IMR-90 (cell line): ENCODE measurements at regions not wholly inside any gene's neighbourhood (a gene's known extent, or its start where the extent isn't known, plus 50 kb on each side); places are given as distances from the start of the nearest gene placed in this dataset.

Experiments used
- ATAC-seq: fragments of 200-7000 bp; cut with Tn5 transposase; 2 replicates; pipeline ENCODE4 v1.9.1; 2020; ENCODE audit warnings: low read depth, mild to moderate bottlenecking, moderate library complexity
- BruUV-seq: library from RNA; stranded (reverse); fragments of 400-500 nt; replicated peaks from 2 replicates; lab custom pipeline; 2021; lab: Mats Ljungman, UMichigan
- CTCF ChIA-PET: fragments of 300-600 bp; formaldehyde crosslinking; extraction: SDS; loops from one replicate; lab custom pipeline; 2021; ENCODE audit warnings: antibody characterized with exemption; lab: Yijun Ruan, JAX
- POLR2A ChIA-PET: fragments of 300-600 bp; sonication (Branson Sonifier 250); formaldehyde crosslinking; loops from one replicate; lab custom pipeline; 2022; ENCODE audit warnings: antibody characterized with exemption; ENCODE audit not compliant: unreplicated experiment; lab: Charles Lee
- DNase-seq: peaks from one replicate; pipeline ENCODE4 v3.0.0; 2013
- H2AFZ ChIP-seq: replicated peaks from 2 replicates; pipeline ENCODE3; 2013; ENCODE audit warnings: low read length, mild to moderate bottlenecking; ENCODE audit not compliant: poor library complexity
- H2AK5ac ChIP-seq: 2 replicates; pipeline ENCODE4 v1.6.1; 2013; ENCODE audit warnings: low read depth, low read length, inconsistent platforms
- H2AK9ac ChIP-seq: replicated peaks from 2 replicates; pipeline ENCODE3; 2013; ENCODE audit warnings: mild to moderate bottlenecking, low read depth, low read length, moderate library complexity; ENCODE audit not compliant: poor library complexity
- H2BK120ac ChIP-seq: 2 replicates; pipeline ENCODE4 v1.6.1; 2013; ENCODE audit warnings: low read depth, low read length, inconsistent platforms
- H2BK15ac ChIP-seq: 3 replicates; pipeline ENCODE4 v1.6.1; 2013; ENCODE audit warnings: low read depth, low read length, inconsistent platforms
- H2BK20ac ChIP-seq: 2 replicates; pipeline ENCODE4 v1.6.1; 2013; ENCODE audit warnings: low read depth, mild to moderate bottlenecking, inconsistent platforms, low read length, moderate library complexity
- H2BK5ac ChIP-seq: 2 replicates; pipeline ENCODE4 v1.6.1; 2013; ENCODE audit warnings: mild to moderate bottlenecking, low read depth, low read length, inconsistent platforms; ENCODE audit not compliant: poor library complexity, severe bottlenecking
- H3K14ac ChIP-seq: replicated peaks from 2 replicates; pipeline ENCODE4 v1.6.1; 2013; ENCODE audit warnings: low read depth, low read length, inconsistent platforms
- H3K18ac ChIP-seq: 2 replicates; pipeline ENCODE4 v1.6.1; 2013; ENCODE audit warnings: low read depth, low read length, control low read depth
- H3K23ac ChIP-seq: 2 replicates; pipeline ENCODE4 v1.6.1; 2013; ENCODE audit warnings: low read depth, low read length, inconsistent platforms
- H3K27ac ChIP-seq: 2 replicates; pipeline ENCODE4 v1.5.1; 2013; ENCODE audit warnings: mild to moderate bottlenecking, control low read depth, low read length; ENCODE audit not compliant: insufficient read depth
- H3K27me3 ChIP-seq: 2 replicates; pipeline ENCODE4 v1.6.1; 2013; ENCODE audit warnings: low read length; ENCODE audit not compliant: control insufficient read depth, insufficient read depth
- H3K36me3 ChIP-seq: 2 replicates; pipeline ENCODE4 v1.6.1; 2013; ENCODE audit warnings: low read length, mixed read lengths; ENCODE audit not compliant: control insufficient read depth, insufficient read depth
- H3K4ac ChIP-seq: 2 replicates; pipeline ENCODE4 v1.6.1; 2013; ENCODE audit warnings: low read depth, low read length, inconsistent platforms
- H3K4me1 ChIP-seq: 2 replicates; pipeline ENCODE4 v1.6.1; 2013; ENCODE audit warnings: low read length, mixed read lengths; ENCODE audit not compliant: control insufficient read depth, insufficient read depth
- H3K4me2 ChIP-seq: 2 replicates; pipeline ENCODE4 v1.6.1; 2013; ENCODE audit warnings: low read depth, mild to moderate bottlenecking, control low read depth, low read length, moderate library complexity
- H3K4me3 ChIP-seq: 2 replicates; pipeline ENCODE4 v1.5.1; 2013; ENCODE audit warnings: low read depth, mild to moderate bottlenecking, control low read depth, low read length, moderate library complexity; ENCODE audit not compliant: insufficient read depth
- H3K56ac ChIP-seq: 2 replicates; pipeline ENCODE4 v1.6.1; 2013; ENCODE audit warnings: low read length, inconsistent platforms; ENCODE audit not compliant: insufficient read depth; ENCODE audit errors: extremely low read depth
- H3K79me1 ChIP-seq, 2 experiments: 2 replicates each; pipeline ENCODE4 v1.6.1; 2013; ENCODE audit warnings: low read length in 2 of 2, inconsistent platforms in 1 of 2, low read depth in 1 of 2
- H3K9ac ChIP-seq: 2 replicates; pipeline ENCODE4 v1.6.1; 2013; ENCODE audit warnings: low read depth, low read length, control low read depth
- H3K9me1 ChIP-seq: 2 replicates; pipeline ENCODE4 v1.6.1; 2013; ENCODE audit warnings: low read length, inconsistent platforms; ENCODE audit not compliant: insufficient read depth
- H3K9me3 ChIP-seq: 2 replicates; pipeline ENCODE4 v1.6.1; 2013; ENCODE audit warnings: low read length; ENCODE audit not compliant: control insufficient read depth, insufficient read depth
- H4K20me1 ChIP-seq: 2 replicates; pipeline ENCODE4 v1.6.1; 2013; ENCODE audit warnings: low read length, inconsistent platforms; ENCODE audit not compliant: insufficient read depth
- H4K5ac ChIP-seq: 2 replicates; pipeline ENCODE4 v1.6.1; 2013; ENCODE audit warnings: mild to moderate bottlenecking, low read depth, low read length, control low read depth
- H4K8ac ChIP-seq, 2 experiments: 2 replicates each; pipeline ENCODE4 v1.6.1; 2013; ENCODE audit warnings: low read depth in 2 of 2, low read length in 2 of 2, control low read depth in 1 of 2, inconsistent platforms in 1 of 2
- H4K91ac ChIP-seq: 2 replicates; pipeline ENCODE4 v1.6.1; 2013; ENCODE audit warnings: low read depth, low read length, inconsistent platforms; ENCODE audit not compliant: insufficient read depth
- CEBPB ChIP-seq: IDR thresholded peaks from 2 replicates; pipeline ENCODE4 v1.6.1; 2012; ENCODE audit warnings: low read depth, low read length, improper control_type of control experiment
- FOS ChIP-seq: fragments of 150-350 bp; IDR thresholded peaks from 2 replicates; pipeline ENCODE4 v1.6.1; 2016; ENCODE audit warnings: low read depth, low read length
- MAFK ChIP-seq: IDR thresholded peaks from 2 replicates; pipeline ENCODE4 v1.6.1; 2012; ENCODE audit warnings: low read depth, low read length, improper control_type of control experiment
- MAZ ChIP-seq: IDR thresholded peaks from 2 replicates; pipeline ENCODE4 v1.6.1; 2012; ENCODE audit warnings: low read depth, mild to moderate bottlenecking, low read length, improper control_type of control experiment, moderate library complexity, borderline replicate concordance
- NFE2L2 ChIP-seq: fragments of 150-350 bp; IDR thresholded peaks from 2 replicates; pipeline ENCODE4 v1.6.1; 2016; ENCODE audit warnings: low read depth, mild to moderate bottlenecking, low read length
- POLR2A ChIP-seq: IDR thresholded peaks from 2 replicates; pipeline ENCODE4 v1.6.1; 2012; ENCODE audit warnings: mild to moderate bottlenecking, low read depth, low read length
- RAD21 ChIP-seq: IDR thresholded peaks from 2 replicates; pipeline ENCODE4 v1.6.1; 2012; ENCODE audit warnings: low read length, improper control_type of control experiment
- RCOR1 ChIP-seq: IDR thresholded peaks from 2 replicates; pipeline ENCODE4 v1.6.1; 2012; ENCODE audit warnings: mild to moderate bottlenecking, low read length, improper control_type of control experiment; ENCODE audit not compliant: insufficient replicate concordance
- RFX5 ChIP-seq: IDR thresholded peaks from 2 replicates; pipeline ENCODE4 v1.8.0; 2012; ENCODE audit warnings: low read depth, mild to moderate bottlenecking, low read length, moderate library complexity
- SMC3 ChIP-seq: fragments of 150-350 bp; IDR thresholded peaks from 2 replicates; pipeline ENCODE4 v1.6.1; 2016; ENCODE audit warnings: low read depth, mild to moderate bottlenecking, antibody characterized with exemption, low read length, moderate library complexity
- WGBS, 2 experiments: methylation state at CpG; one replicate each; pipeline versions ENCODE4 v1.1.5 to v1.1.7; 2013; ENCODE audit warnings: missing lambda C conversion rate in 2 of 2; ENCODE audit not compliant: insufficient read length in 1 of 2; ENCODE audit errors: extremely low coverage in 2 of 2; 5-methylcytosine and 5-hydroxymethylcytosine counted together
- dilution Hi-C: fragments of 300-500 bp; cut with HindIII; formaldehyde crosslinking; loops from one replicate; pipeline ENCODE4 v1.14.3; 2018; ENCODE audit warnings: low sequenced_read_pairs; ENCODE audit not compliant: unreplicated experiment
- in situ Hi-C: fragments of 300-500 bp; cut with MboI; formaldehyde crosslinking; loops from 3 replicates; pipeline ENCODE4 v1.14.3; 2019; ENCODE audit warnings: low sequenced_read_pairs, inconsistent platforms, mixed read lengths
- intact Hi-C: fragments of 100-400 bp; cut with micrococcal nuclease; formaldehyde crosslinking; loops from 2 replicates; pipeline ENCODE4 v1.10.0; 2022
- TF ChIP-seq, protein P1 (sequence below): fragments of 150-350 bp; IDR thresholded peaks from 2 replicates; pipeline ENCODE4 v1.6.1; 2017; ENCODE audit warnings: mild to moderate bottlenecking, antibody characterized with exemption, low read length, low read depth
- TF ChIP-seq, protein P2 (sequence below): conservative IDR thresholded peaks from 2 replicates; pipeline ENCODE4 v1.5.1; 2012; ENCODE audit warnings: mild to moderate bottlenecking, low read depth, low read length, improper control_type of control experiment
- TF ChIP-seq, protein P3 (sequence below): fragments of 150-350 bp; IDR thresholded peaks from 2 replicates; pipeline ENCODE4 v1.6.1; 2016; ENCODE audit warnings: low read depth, mild to moderate bottlenecking, low read length, moderate library complexity, borderline replicate concordance

DNA sequence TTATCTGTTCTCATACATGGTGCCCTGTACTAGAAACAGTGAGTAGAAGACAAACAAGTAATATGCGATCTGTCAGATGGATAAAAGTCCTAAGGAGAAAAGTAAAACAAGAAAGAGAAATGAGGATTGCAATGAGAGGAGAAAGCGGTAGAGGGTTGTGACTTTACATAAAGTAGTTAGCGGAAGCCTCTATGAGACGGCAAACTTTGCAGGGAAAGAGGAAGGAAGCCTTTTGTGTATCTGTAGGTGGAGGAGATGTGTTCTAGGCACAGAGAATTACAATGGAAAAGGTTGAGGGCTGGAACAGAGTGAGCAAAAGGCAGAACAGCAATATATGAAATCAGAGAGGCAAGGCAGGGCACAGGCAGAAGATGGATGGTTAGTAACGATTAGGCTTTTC is 150.4 kb upstream of the SEMA3E start:
- no peak overlapping the region for H2AK9ac ChIP-seq
- no peak for DNase-seq
- no peak for TF ChIP-seq NFE2L2
- TF ChIP-seq FOS: no peak
- no peak for TF ChIP-seq MAFK
- TF ChIP-seq, protein P1, sequence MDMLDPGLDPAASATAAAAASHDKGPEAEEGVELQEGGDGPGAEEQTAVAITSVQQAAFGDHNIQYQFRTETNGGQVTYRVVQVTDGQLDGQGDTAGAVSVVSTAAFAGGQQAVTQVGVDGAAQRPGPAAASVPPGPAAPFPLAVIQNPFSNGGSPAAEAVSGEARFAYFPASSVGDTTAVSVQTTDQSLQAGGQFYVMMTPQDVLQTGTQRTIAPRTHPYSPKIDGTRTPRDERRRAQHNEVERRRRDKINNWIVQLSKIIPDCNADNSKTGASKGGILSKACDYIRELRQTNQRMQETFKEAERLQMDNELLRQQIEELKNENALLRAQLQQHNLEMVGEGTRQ: no peak
- no peak for TF ChIP-seq POLR2A
- no peak for TF ChIP-seq CEBPB
- no peak for TF ChIP-seq RAD21
- no peak for TF ChIP-seq RFX5
- TF ChIP-seq, protein P2, sequence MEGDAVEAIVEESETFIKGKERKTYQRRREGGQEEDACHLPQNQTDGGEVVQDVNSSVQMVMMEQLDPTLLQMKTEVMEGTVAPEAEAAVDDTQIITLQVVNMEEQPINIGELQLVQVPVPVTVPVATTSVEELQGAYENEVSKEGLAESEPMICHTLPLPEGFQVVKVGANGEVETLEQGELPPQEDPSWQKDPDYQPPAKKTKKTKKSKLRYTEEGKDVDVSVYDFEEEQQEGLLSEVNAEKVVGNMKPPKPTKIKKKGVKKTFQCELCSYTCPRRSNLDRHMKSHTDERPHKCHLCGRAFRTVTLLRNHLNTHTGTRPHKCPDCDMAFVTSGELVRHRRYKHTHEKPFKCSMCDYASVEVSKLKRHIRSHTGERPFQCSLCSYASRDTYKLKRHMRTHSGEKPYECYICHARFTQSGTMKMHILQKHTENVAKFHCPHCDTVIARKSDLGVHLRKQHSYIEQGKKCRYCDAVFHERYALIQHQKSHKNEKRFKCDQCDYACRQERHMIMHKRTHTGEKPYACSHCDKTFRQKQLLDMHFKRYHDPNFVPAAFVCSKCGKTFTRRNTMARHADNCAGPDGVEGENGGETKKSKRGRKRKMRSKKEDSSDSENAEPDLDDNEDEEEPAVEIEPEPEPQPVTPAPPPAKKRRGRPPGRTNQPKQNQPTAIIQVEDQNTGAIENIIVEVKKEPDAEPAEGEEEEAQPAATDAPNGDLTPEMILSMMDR: no peak
- no peak for TF ChIP-seq MAZ
- no peak for TF ChIP-seq RCOR1
- TF ChIP-seq, protein P3, sequence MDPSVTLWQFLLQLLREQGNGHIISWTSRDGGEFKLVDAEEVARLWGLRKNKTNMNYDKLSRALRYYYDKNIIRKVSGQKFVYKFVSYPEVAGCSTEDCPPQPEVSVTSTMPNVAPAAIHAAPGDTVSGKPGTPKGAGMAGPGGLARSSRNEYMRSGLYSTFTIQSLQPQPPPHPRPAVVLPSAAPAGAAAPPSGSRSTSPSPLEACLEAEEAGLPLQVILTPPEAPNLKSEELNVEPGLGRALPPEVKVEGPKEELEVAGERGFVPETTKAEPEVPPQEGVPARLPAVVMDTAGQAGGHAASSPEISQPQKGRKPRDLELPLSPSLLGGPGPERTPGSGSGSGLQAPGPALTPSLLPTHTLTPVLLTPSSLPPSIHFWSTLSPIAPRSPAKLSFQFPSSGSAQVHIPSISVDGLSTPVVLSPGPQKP: no peak
- no peak for TF ChIP-seq SMC3
- no peak overlapping the region for H2BK5ac ChIP-seq
- no peak overlapping the region for H2AFZ ChIP-seq
- no peak overlapping the region for H3K18ac ChIP-seq
- H3K79me1 ChIP-seq: no peaks in the 10 kb centered on the region
- H3K14ac ChIP-seq: no peak overlapping the region
- H2BK15ac ChIP-seq: no peak overlapping the region
- H3K9ac ChIP-seq: no peak overlapping the region
- no peak overlapping the region for H3K27ac ChIP-seq
- no peaks in the 10 kb centered on the region for H4K20me1 ChIP-seq
- H3K9me1 ChIP-seq: no peaks in the 10 kb centered on the region
- H2AK5ac ChIP-seq: no peak overlapping the region
- H2BK20ac ChIP-seq: no peak overlapping the region
- no peak overlapping the region for H4K5ac ChIP-seq
- in situ Hi-C loops (no loop called here), intact Hi-C loops (no loop called here), dilution Hi-C loops (no loop called here)
- no peak for ATAC-seq
- H3K4me1 ChIP-seq: no peaks in the 10 kb centered on the region
- ChIA-PET POLR2A (no interaction called here), CTCF (no interaction called here)
- H3K27me3 ChIP-seq: no peaks in the 10 kb centered on the region
- no peak overlapping the region for H3K4me2 ChIP-seq
- no peak overlapping the region for H3K56ac ChIP-seq
- H3K9me3 ChIP-seq: no peaks in the 10 kb centered on the region
- H4K91ac ChIP-seq: no peak overlapping the region
- no peak overlapping the region for H4K8ac ChIP-seq
- no peak overlapping the region for H3K4me3 ChIP-seq
- BruUV-seq: no TSS peak
- 97% methylated on average over 4 of the region's 5 CpGs; no CpG with 5 or more reads in 1 of the 2 experiments for WGBS, 2 experiments
- H2BK120ac ChIP-seq: no peak overlapping the region
- H3K4ac ChIP-seq: no peak overlapping the region
- no peaks in the 10 kb centered on the region for H3K36me3 ChIP-seq
- no peak overlapping the region for H3K23ac ChIP-seq
